H1 (cell line): ENCODE measurements at regions not wholly inside any gene's neighbourhood (a gene's known extent, or its start where the extent isn't known, plus 50 kb on each side); places are given as distances from the start of the nearest gene placed in this dataset.

ENCODE experiments used
- TF ChIP-seq, protein P1 (sequence below): fragments of 300-600 bp; sonication (generic); IDR thresholded peaks from 2 replicates; pipeline ENCODE4 v1.7.1; 2012; ENCODE audit warnings: low read length, moderate library complexity, mild to moderate bottlenecking, inconsistent platforms; ENCODE audit not compliant: insufficient replicate concordance

- TF ChIP-seq, protein P1, sequence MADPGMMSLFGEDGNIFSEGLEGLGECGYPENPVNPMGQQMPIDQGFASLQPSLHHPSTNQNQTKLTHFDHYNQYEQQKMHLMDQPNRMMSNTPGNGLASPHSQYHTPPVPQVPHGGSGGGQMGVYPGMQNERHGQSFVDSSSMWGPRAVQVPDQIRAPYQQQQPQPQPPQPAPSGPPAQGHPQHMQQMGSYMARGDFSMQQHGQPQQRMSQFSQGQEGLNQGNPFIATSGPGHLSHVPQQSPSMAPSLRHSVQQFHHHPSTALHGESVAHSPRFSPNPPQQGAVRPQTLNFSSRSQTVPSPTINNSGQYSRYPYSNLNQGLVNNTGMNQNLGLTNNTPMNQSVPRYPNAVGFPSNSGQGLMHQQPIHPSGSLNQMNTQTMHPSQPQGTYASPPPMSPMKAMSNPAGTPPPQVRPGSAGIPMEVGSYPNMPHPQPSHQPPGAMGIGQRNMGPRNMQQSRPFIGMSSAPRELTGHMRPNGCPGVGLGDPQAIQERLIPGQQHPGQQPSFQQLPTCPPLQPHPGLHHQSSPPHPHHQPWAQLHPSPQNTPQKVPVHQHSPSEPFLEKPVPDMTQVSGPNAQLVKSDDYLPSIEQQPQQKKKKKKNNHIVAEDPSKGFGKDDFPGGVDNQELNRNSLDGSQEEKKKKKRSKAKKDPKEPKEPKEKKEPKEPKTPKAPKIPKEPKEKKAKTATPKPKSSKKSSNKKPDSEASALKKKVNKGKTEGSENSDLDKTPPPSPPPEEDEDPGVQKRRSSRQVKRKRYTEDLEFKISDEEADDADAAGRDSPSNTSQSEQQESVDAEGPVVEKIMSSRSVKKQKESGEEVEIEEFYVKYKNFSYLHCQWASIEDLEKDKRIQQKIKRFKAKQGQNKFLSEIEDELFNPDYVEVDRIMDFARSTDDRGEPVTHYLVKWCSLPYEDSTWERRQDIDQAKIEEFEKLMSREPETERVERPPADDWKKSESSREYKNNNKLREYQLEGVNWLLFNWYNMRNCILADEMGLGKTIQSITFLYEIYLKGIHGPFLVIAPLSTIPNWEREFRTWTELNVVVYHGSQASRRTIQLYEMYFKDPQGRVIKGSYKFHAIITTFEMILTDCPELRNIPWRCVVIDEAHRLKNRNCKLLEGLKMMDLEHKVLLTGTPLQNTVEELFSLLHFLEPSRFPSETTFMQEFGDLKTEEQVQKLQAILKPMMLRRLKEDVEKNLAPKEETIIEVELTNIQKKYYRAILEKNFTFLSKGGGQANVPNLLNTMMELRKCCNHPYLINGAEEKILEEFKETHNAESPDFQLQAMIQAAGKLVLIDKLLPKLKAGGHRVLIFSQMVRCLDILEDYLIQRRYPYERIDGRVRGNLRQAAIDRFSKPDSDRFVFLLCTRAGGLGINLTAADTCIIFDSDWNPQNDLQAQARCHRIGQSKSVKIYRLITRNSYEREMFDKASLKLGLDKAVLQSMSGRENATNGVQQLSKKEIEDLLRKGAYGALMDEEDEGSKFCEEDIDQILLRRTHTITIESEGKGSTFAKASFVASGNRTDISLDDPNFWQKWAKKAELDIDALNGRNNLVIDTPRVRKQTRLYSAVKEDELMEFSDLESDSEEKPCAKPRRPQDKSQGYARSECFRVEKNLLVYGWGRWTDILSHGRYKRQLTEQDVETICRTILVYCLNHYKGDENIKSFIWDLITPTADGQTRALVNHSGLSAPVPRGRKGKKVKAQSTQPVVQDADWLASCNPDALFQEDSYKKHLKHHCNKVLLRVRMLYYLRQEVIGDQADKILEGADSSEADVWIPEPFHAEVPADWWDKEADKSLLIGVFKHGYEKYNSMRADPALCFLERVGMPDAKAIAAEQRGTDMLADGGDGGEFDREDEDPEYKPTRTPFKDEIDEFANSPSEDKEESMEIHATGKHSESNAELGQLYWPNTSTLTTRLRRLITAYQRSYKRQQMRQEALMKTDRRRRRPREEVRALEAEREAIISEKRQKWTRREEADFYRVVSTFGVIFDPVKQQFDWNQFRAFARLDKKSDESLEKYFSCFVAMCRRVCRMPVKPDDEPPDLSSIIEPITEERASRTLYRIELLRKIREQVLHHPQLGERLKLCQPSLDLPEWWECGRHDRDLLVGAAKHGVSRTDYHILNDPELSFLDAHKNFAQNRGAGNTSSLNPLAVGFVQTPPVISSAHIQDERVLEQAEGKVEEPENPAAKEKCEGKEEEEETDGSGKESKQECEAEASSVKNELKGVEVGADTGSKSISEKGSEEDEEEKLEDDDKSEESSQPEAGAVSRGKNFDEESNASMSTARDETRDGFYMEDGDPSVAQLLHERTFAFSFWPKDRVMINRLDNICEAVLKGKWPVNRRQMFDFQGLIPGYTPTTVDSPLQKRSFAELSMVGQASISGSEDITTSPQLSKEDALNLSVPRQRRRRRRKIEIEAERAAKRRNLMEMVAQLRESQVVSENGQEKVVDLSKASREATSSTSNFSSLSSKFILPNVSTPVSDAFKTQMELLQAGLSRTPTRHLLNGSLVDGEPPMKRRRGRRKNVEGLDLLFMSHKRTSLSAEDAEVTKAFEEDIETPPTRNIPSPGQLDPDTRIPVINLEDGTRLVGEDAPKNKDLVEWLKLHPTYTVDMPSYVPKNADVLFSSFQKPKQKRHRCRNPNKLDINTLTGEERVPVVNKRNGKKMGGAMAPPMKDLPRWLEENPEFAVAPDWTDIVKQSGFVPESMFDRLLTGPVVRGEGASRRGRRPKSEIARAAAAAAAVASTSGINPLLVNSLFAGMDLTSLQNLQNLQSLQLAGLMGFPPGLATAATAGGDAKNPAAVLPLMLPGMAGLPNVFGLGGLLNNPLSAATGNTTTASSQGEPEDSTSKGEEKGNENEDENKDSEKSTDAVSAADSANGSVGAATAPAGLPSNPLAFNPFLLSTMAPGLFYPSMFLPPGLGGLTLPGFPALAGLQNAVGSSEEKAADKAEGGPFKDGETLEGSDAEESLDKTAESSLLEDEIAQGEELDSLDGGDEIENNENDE: peak; percentile 21
These were observed 74.2 kb upstream of the GRAMD2B start (continued) for GRCh38 chr5:126348855-126349635.
